GM21786 (cell line): ENCODE measurements at regions not wholly inside any gene's neighbourhood (a gene's known extent, or its start where the extent isn't known, plus 50 kb on each side); places are given as distances from the start of the nearest gene placed in this dataset.
A peak's percentile ranks its signal among the peaks of the same experiment; 100 is the strongest.

Source experiments
- ATAC-seq: cut with Tn5 transposase; IDR thresholded peaks from one replicate; pipeline ENCODE4 v1.9.1; 2021; ENCODE audit not compliant: unreplicated experiment

DNA sequence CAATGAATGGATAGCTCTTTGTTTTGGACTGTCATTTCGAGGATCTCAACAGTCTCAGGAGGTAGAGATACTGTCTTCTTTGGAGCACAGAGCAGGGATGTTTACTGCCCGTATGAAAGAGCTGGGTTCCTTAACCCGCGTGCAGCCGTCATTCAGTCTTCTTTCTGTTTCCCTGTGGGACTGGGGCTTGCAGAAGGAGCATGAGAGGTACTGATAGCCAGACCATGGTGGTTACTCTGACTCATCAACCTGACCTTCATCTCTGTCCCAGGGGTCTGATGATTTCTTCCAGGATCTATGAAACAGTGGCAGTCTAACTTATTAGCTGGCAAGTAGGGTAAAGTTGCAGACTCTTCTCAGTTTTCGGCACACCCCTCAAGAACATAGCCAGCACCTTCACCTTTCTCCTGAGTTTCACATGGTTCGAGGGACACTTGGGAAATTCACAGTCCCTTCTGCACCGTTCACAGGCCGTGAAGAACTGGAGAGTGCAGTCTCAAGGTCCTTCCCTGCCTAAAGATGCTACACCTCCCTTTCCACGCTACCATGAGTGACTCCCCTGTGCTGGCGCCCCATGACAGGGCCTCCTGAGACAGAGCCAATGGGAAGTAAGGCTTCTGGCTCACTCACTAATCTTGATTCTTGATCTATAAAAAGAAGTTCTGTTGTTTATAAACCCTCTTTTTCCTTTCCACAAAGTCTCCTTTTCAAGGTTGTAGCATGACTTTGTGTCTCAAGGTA is 226.2 kb downstream of the MC4R start:
- ATAC-seq, result peak; percentile 85

DNA sequence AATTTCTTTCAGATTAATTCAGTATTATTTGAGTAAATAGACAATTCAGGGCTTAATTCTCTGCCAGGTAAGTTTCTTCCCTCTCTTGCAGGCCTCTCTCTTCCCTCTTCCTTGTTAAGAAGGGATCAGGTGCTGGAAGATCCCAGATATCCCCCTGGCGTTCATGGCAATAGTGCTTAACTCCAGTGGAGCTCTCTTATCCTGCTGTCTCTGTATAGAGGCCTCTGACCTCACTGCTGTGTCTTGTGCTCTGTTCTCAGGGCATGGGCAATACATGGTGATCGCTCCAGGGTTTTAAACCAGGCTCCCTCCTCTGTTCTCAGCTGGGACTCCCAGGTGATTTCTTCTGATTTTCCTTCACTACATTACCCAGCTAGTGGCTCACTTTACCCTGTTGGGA is 226.8 kb downstream of the MC4R start:
- peak; percentile 20 for ATAC-seq

DNA sequence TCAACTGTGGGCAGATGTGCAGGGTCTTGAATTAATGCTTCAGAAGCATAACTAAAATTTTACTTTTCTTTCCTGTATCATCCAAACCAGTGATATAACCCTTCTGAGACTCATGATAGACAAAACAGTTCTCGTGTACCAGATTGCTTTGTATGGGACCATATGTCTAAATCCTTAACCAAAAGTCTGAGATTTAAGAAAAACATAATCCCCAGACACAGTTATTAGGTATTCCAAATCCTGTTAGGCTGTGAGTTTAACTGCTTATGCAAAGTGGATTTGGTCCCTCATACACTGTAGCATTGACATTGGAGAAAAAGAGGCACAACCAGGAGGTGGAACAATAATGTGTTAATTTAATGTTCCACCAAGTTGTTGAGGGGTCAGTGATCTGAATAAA is 235.0 kb downstream of the PMAIP1 start:
- ATAC-seq, result no peak

DNA sequence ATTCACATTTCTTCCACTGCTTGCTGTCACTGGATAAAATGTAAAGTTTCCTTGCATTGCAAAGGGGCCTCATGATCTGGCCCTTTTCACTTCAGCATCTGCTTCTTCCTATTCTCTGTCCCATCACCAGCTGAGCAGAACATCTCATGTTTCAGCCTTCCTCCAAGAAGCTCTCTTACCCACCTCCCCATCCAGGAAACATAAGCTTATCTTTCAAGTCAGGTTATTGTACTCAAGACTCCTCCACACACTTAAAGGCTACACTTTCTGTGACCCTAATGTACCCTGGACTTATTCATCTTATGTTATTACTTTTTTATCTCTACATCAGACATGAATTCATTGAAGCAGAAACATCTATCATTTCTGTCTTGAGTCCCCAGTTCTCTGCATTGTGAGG is 230.5 kb downstream of the PMAIP1 start:
- ATAC-seq, result no peak

DNA sequence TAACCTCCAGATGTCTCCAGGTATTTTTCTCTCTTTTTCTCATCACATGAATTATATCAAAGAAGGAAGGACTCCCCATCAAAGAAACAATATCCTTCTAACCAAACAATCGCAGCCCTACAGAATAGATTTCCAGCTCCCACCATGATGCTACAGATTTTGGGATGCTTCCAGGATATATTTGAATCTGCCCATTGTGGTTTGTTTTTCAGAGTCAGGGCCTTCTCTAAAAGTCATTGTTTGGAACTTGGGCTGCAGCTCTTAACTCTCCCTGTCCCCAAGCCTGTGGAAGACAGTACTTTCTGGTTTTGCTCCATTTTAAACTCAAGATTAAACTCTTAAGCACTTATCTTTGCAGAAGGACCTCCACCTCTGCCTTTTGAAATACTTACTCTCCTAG is 223.2 kb downstream of the PMAIP1 start:
- no peak for ATAC-seq

DNA sequence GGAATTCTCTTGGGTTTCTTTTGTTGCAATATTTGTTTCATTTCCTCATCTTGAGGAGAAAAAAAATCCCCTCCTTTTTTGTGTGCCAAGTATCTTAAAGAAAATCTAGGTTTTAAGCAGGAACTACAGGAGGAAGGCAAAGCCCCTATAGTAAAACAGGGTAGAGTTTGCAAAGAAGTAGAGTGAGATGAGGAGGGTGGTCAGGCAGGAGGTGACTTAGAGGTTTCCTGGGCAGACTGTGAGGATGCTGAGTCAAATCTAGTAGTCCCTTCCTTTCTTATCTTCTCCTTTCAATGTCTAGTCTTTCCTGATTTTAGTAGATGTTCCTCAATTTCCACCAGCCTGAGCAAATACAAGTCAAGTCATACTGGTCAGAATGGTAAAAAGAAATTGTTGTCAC is 222.5 kb downstream of the PMAIP1 start:
- no peak for ATAC-seq

DNA sequence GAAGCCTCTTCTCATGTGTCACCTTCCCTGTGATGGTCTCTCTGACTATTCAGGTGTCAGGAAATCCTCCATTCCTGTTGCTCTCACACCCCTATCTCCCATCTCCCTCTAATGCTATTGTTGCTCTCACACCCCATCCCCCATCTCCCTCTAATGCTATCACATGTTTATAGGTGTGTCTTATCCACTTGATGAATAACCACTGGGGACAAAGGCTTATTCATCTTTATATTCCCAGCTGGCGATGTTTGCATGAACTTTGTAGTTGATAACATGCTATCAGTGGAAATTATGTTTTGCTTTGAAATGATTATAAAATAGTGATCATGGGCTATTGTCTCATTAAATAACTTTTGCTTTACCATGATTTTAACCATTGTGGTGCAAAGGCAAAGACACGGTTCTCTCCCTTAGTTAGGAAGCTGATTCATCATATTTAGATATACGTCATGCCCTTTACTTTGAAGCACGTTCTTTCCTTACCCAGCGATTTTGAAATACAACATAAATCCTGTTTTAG is 220.5 kb downstream of the PMAIP1 start:
- ATAC-seq, result no peak

DNA sequence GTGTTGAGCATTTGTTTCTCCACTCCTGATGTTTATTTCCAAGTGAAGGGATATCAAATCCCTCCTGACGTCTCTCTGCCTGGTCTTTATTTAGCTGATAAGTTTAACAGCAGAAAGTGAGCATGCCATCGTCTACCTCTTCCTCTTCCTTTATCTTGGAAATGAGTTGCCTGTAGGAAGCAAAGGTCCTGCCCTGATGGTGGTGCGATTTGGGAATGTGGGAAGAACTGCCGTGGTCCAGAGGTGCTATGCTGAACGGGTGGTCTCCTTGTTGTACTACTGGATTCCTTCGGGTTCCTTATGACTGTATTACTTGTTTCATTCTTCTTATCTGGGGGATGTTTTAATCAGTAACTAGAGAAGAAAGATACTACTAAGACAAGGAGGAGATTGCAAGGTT is 217.5 kb downstream of the PMAIP1 start:
- no peak for ATAC-seq

DNA sequence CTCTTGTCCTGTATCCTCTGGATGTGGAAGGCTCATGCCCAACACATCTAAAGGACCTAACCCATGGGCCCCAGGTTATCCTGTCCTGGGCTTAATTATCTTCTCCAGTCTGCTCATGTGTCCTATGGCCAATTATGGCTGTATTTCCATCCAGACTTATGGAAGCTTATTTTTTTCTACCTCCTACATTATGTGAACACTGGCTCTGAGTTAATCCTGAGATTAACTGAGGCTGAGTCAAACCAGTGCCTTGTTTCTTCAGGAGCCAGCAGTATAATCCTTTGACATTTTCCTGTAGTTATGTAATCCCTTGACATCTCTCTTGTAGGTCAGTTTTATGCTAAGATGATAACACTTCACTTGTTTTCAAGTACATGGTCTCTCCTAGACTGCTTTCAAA is 213.6 kb downstream of the PMAIP1 start:
- ATAC-seq, result no peak

DNA sequence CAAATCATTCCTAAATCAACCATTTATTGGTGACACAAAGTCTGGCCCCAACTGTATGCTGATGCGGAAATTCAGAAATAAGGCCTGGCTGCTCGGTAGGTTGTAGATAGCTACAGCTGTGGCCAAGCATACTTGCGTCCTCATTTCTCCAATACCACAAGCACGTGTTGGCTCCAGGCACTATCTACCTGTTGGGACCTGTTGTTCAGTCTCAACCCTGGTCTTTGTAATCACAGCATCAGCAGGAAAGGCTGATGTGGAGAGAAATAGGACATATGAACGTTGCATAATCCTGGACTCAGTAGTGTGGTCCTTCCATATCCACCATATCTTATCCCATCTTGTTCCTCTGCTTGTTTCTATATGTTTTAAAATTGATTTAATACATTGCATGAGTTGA is 212.6 kb downstream of the PMAIP1 start:
- ATAC-seq, result no peak

DNA sequence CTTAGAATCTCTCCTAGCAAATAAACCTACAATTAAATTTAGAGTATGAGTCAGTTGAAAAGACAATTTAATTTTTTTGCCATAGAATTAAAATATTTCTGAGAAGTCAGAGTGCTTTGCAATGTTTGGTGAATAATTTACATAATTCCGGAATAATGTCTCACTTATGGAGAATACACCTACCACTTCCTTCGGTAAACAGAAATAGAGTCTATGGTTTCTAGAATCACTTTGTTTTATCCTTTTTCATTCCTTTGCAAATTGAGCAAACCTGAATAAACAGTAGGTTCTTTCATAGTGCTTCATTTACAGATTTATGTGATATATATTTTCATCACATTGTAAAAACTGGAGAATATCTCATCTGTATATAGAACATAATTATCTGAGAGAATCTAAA is 211.7 kb downstream of the PMAIP1 start:
- no peak for ATAC-seq

DNA sequence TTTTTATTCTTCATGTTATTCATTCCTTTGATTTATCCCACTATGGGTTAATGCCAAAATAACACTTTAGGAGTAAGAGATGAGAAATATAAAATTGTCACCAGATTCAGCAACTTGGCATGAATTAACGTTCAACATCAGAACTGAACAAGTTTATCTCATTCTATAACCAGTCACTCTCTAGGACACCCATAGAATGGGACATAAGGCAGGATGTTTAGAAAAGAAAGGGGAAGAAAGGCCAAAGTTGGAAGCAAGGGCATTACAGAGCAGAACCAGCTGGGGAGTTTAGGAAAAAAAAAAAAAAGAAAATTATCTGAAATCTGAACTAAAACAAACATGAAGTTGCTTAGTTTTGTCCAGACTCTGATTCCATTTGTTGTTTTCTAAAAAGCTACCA is 211.0 kb downstream of the PMAIP1 start:
- no peak for ATAC-seq

DNA sequence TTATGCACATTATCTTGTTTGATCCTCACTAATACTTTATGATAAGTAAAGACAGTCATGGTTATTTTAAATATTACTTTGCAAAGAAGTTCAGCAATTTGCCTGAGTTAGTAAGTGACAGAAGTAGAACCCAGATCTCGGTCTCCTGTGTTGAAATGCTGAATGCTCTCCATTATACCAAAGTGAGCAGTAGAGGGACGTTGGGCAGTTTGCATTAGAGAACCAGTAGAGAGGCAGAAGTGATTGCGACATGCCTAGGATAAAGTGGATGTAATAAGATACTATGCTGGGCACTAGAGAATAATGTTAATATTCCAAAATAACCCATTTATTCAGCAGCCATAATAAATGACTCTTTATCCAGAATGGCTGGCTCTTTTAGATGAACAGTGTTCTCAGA is 201.0 kb downstream of the PMAIP1 start:
- no peak for ATAC-seq

DNA sequence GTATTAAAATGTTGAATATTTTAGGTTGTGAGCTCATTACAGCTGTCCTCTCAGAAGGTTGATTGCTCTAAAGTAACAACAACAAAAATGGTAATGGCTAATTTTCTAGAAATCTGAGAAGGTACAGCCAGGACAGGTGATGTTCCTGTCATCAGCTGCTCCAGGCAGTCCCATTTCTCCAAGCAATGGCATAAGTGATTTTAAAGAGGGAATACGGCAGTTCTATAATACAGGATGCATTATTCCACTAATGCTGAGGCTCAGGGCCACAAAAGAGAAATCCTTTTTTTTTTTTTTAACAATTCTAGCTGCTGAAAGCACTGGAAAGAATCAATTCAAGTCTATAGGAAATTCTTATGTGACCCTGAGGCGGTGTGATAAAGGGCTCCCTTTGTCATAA is 199.9 kb downstream of the PMAIP1 start:
- ATAC-seq, result no peak

DNA sequence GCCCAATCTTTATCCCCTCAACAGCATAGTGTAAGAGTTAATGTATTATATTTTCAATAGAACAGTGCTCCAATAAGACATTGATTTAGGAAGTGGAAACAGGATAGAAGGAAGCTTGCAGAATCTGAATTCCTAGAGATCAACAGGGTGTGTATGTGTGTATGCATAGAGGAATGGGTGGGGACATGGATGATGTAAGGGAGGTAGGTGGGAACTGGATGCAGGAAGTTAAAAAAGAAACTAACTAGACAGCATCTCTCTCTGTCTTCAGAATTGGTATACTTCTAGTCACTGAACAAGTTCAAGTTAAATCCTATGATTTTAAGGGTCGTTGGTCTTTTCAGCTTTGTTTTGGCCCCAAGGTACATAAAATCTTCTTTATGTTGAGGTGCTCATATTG is 196.6 kb downstream of the PMAIP1 start:
- ATAC-seq, result no peak

DNA sequence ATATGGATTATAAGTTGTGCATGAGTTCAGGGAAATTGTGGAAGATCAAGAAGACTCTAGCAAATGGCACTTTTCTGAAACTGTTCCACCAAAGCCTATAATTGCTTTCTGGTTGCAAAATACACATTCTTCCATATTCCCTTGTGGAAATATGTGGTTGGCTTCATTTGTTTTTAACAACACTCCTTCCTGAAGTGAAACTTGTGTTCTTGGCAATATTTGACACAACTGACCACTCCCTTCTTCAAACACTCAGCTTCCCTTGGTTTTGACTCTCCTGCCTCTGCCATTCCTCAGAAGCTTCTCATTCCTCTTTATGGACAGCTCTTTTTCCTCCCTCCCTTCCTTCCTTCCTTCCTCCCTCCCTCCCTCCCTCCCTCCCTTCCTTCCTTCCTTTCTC is 192.3 kb downstream of the PMAIP1 start:
- no peak for ATAC-seq

DNA sequence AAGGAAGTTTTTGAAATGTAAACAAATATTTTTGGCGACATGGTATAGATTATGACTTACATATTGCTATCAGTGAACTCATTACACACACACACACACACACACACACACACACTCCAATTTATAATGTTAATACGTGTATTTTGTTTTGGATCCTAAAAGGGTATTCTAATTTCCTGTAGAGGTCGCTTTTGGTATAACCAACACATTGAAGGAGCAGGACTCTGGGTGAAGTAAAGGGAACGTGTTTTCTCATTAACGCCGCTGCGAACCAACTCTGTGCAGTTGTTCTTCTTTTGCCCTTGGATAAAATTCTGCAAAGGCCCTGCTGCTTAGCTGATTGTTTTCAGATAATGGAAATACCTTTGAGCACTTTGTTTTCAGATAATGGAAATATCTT is 190.4 kb downstream of the PMAIP1 start:
- no peak for ATAC-seq

DNA sequence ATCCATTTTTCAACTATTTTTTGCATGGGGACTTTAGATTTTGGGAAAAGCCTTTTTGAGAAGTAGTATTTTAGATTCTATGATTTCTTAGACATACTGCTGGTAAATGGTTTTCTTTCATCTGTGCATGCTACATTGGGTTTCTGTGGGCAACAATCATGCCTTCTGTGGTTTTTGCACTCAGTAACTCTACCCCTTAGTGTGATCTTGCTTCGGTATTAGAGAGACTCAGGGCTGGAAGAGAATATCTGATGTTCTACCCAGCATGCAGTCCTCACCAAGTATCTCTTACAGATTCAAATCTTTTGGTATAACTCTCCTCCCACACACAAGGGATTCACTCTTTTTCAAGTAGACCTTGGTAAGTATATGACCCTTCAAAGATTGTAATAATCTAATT is 183.0 kb downstream of the PMAIP1 start:
- peak; percentile 78 for ATAC-seq

DNA sequence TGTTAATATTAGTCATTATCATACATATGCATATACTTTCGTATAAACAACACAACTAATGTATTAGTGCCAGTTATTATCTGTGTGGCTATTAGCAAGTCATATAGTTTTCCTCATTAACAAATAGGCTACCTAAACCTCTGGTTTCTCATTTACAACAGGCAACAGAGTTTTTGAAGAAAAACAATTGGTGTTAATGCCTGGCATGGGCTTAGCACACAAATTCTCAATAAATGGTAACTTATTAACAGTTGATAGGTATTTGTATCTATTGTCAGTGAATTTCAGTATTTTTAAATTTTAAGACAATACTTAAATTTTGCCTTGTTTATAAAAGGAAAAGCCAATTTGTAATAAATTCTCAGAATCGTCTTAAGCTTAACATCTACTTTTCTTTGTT is 182.5 kb downstream of the PMAIP1 start:
- no peak for ATAC-seq

DNA sequence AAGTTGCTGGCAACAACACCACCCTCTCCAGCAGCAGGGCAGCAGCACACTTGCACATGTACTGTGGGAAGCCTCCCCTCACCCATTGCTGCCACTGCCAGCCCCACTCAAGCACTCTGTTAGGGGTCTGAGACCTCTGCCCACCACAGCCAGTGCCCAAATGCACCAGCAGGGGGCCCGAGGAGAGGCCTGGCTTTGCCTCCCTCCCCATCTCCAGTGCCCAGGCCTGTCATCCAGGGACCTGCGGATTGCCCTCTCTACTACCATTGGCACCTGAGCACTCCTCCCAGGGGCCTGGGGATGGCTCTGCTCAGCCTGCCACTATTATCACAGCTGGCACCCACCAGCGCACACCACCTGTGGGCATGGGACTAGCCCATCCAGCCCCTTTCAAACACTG is 175.7 kb downstream of the PMAIP1 start:
- ATAC-seq, result no peak

DNA sequence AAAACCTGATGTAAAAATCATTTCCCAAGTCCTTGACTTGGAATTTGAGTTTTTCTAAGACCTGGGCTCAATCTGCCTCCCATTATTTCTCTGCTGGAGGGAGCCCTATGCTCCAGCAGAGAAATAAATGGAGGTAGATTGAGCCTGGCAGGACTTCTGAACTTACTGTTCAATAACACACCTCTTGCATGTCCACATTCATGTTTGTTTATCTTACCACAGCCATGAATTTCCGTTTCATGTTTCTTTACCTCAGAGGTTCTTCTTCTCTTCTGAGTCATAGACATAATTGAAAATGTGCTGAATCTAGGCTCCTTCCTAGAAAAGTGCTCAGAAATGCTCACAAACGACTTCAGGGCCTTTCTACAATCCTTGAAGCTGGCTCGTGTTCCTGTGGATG is 170.8 kb downstream of the PMAIP1 start:
- no peak for ATAC-seq

DNA sequence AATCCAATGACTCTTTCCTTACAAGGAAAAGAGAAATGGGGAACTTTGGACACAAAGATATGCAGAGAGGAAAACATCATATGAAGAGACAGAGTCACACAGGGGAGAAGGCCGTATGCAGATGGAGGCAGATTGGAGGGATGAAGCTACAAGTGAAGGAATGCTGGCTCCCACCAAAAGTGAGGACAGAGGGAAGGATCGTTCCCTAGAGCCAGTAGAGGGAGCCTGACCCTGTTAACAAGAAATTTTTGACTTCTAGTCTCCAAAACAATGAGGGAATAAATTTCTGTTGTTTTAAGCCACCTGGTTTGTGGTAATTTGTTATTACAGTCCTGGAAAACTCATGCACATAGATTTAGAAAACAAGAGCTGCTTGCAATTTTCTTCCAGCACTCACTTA is 169.3 kb downstream of the PMAIP1 start:
- ATAC-seq, result no peak
